ENCODE measurements at regions not wholly inside any gene's neighbourhood (a gene's known extent, or its start where the extent isn't known, plus 50 kb on each side); places are given as distances from the start of the nearest gene placed in this dataset.

- Histone ChIP-seq H3K9me3 (no peaks in the 10 kb centered on the region), H3K4me3 (no peak overlapping the region), H3K27me3 (no peaks in the 10 kb centered on the region), H3K27ac (no peak overlapping the region), H3K36me3 (no peaks in the 10 kb centered on the region), H3K4me1 (no peaks in the 10 kb centered on the region)
- no peak for DNase-seq (ENCODE audit: low spot score in 2 of 2)
- 86 to 92% methylated on average over 2 of the region's 2 CpGs for WGBS, 2 donors
- no peak for TF ChIP-seq POLR2A (IDR thresholded peaks at IDR 0.05)
- no peak for TF ChIP-seq CTCF (IDR thresholded peaks at IDR 0.05)
- no peak for TF ChIP-seq EP300 (IDR thresholded peaks at IDR 0.05)
Observed at GRCh38 chr2:221637851-221638250, 65.7 kb upstream of the EPHA4 start.

- no peaks in the 10 kb centered on the region for H3K4me1 ChIP-seq
- H3K27ac ChIP-seq = no peak overlapping the region
- TF ChIP-seq EP300 (IDR thresholded peaks at IDR 0.05) (no peak), POLR2A (IDR thresholded peaks at IDR 0.05) (no peak), CTCF (IDR thresholded peaks at IDR 0.05) (no peak)
- no peaks in the 10 kb centered on the region for H3K27me3 ChIP-seq
- H3K9me3 ChIP-seq = no peaks in the 10 kb centered on the region
- no peak overlapping the region for H3K4me3 ChIP-seq
- DNase-seq (ENCODE audit: low spot score in 2 of 2) = no peak
- no peaks in the 10 kb centered on the region for H3K36me3 ChIP-seq
Observed at GRCh38 chr2:221635949-221636348, 63.8 kb upstream of the EPHA4 start.

- DNase-seq (ENCODE audit: low spot score in 2 of 2) = no peak
- no peak overlapping the region for H3K4me3 ChIP-seq
- no peaks in the 10 kb centered on the region for H3K27me3 ChIP-seq
- no peaks in the 10 kb centered on the region for H3K9me3 ChIP-seq
- H3K27ac ChIP-seq = no peak overlapping the region
- TF ChIP-seq CTCF (IDR thresholded peaks at IDR 0.05) = no peak
- TF ChIP-seq POLR2A (IDR thresholded peaks at IDR 0.05) = no peak
- no peak for TF ChIP-seq EP300 (IDR thresholded peaks at IDR 0.05)
- H3K36me3 ChIP-seq = no peaks in the 10 kb centered on the region
- 73 to 77% methylated on average over 5 of the region's 5 CpGs for WGBS, 2 donors
- no peaks in the 10 kb centered on the region for H3K4me1 ChIP-seq
Observed at GRCh38 chr2:221629468-221629867, 57.4 kb upstream of the EPHA4 start.

GRCh38 chr2:221624475-221624874 lies 52.4 kb upstream of the EPHA4 start:
- Histone ChIP-seq H3K4me1 (no peaks in the 10 kb centered on the region), H3K27me3 (no peaks in the 10 kb centered on the region), H3K27ac (no peak overlapping the region), H3K9me3 (no peaks in the 10 kb centered on the region), H3K36me3 (no peaks in the 10 kb centered on the region), H3K4me3 (no peak overlapping the region)
- DNase-seq (ENCODE audit: low spot score in 2 of 2) = no peak
- 77 to 89% methylated on average over 1 of the region's 1 CpG for WGBS, 2 donors
- TF ChIP-seq POLR2A (IDR thresholded peaks at IDR 0.05) (no peak), CTCF (IDR thresholded peaks at IDR 0.05) (no peak), EP300 (IDR thresholded peaks at IDR 0.05) (no peak)

Data from tibial nerve (tissue), 4 donors.